IMR-90 (cell line): ENCODE measurements at regions not wholly inside any gene's neighbourhood (a gene's known extent, or its start where the extent isn't known, plus 50 kb on each side); places are given as distances from the start of the nearest gene placed in this dataset.

Source experiments
- ATAC-seq: fragments of 200-7000 bp; cut with Tn5 transposase; 2 replicates; pipeline ENCODE4 v1.9.1; 2020; ENCODE audit warnings: low read depth, mild to moderate bottlenecking, moderate library complexity
- BruUV-seq: library from RNA; stranded (reverse); fragments of 400-500 nt; replicated peaks from 2 replicates; lab custom pipeline; 2021; lab: Mats Ljungman, UMichigan
- CTCF ChIA-PET: fragments of 300-600 bp; formaldehyde crosslinking; extraction: SDS; loops from one replicate; lab custom pipeline; 2021; ENCODE audit warnings: antibody characterized with exemption; lab: Yijun Ruan, JAX
- POLR2A ChIA-PET: fragments of 300-600 bp; sonication (Branson Sonifier 250); formaldehyde crosslinking; loops from one replicate; lab custom pipeline; 2022; ENCODE audit warnings: antibody characterized with exemption; ENCODE audit not compliant: unreplicated experiment; lab: Charles Lee
- DNase-seq: peaks from one replicate; pipeline ENCODE4 v3.0.0; 2013
- H2AFZ ChIP-seq: replicated peaks from 2 replicates; pipeline ENCODE3; 2013; ENCODE audit warnings: low read length, mild to moderate bottlenecking; ENCODE audit not compliant: poor library complexity
- H2AK5ac ChIP-seq: 2 replicates; pipeline ENCODE4 v1.6.1; 2013; ENCODE audit warnings: low read depth, low read length, inconsistent platforms
- H2AK9ac ChIP-seq: replicated peaks from 2 replicates; pipeline ENCODE3; 2013; ENCODE audit warnings: mild to moderate bottlenecking, low read depth, low read length, moderate library complexity; ENCODE audit not compliant: poor library complexity
- H2BK120ac ChIP-seq: 2 replicates; pipeline ENCODE4 v1.6.1; 2013; ENCODE audit warnings: low read depth, low read length, inconsistent platforms
- H2BK15ac ChIP-seq: 3 replicates; pipeline ENCODE4 v1.6.1; 2013; ENCODE audit warnings: low read depth, low read length, inconsistent platforms
- H2BK20ac ChIP-seq: 2 replicates; pipeline ENCODE4 v1.6.1; 2013; ENCODE audit warnings: low read depth, mild to moderate bottlenecking, inconsistent platforms, low read length, moderate library complexity
- H2BK5ac ChIP-seq: 2 replicates; pipeline ENCODE4 v1.6.1; 2013; ENCODE audit warnings: mild to moderate bottlenecking, low read depth, low read length, inconsistent platforms; ENCODE audit not compliant: poor library complexity, severe bottlenecking
- H3K14ac ChIP-seq: replicated peaks from 2 replicates; pipeline ENCODE4 v1.6.1; 2013; ENCODE audit warnings: low read depth, low read length, inconsistent platforms
- H3K18ac ChIP-seq: 2 replicates; pipeline ENCODE4 v1.6.1; 2013; ENCODE audit warnings: low read depth, low read length, control low read depth
- H3K23ac ChIP-seq: 2 replicates; pipeline ENCODE4 v1.6.1; 2013; ENCODE audit warnings: low read depth, low read length, inconsistent platforms
- H3K27ac ChIP-seq: 2 replicates; pipeline ENCODE4 v1.5.1; 2013; ENCODE audit warnings: mild to moderate bottlenecking, control low read depth, low read length; ENCODE audit not compliant: insufficient read depth
- H3K27me3 ChIP-seq: 2 replicates; pipeline ENCODE4 v1.6.1; 2013; ENCODE audit warnings: low read length; ENCODE audit not compliant: control insufficient read depth, insufficient read depth
- H3K36me3 ChIP-seq: 2 replicates; pipeline ENCODE4 v1.6.1; 2013; ENCODE audit warnings: low read length, mixed read lengths; ENCODE audit not compliant: control insufficient read depth, insufficient read depth
- H3K4ac ChIP-seq: 2 replicates; pipeline ENCODE4 v1.6.1; 2013; ENCODE audit warnings: low read depth, low read length, inconsistent platforms
- H3K4me1 ChIP-seq: 2 replicates; pipeline ENCODE4 v1.6.1; 2013; ENCODE audit warnings: low read length, mixed read lengths; ENCODE audit not compliant: control insufficient read depth, insufficient read depth
- H3K4me2 ChIP-seq: 2 replicates; pipeline ENCODE4 v1.6.1; 2013; ENCODE audit warnings: low read depth, mild to moderate bottlenecking, control low read depth, low read length, moderate library complexity
- H3K4me3 ChIP-seq: 2 replicates; pipeline ENCODE4 v1.5.1; 2013; ENCODE audit warnings: low read depth, mild to moderate bottlenecking, control low read depth, low read length, moderate library complexity; ENCODE audit not compliant: insufficient read depth
- H3K56ac ChIP-seq: 2 replicates; pipeline ENCODE4 v1.6.1; 2013; ENCODE audit warnings: low read length, inconsistent platforms; ENCODE audit not compliant: insufficient read depth; ENCODE audit errors: extremely low read depth
- H3K79me1 ChIP-seq, 2 experiments: 2 replicates each; pipeline ENCODE4 v1.6.1; 2013; ENCODE audit warnings: low read length in 2 of 2, inconsistent platforms in 1 of 2, low read depth in 1 of 2
- H3K9ac ChIP-seq: 2 replicates; pipeline ENCODE4 v1.6.1; 2013; ENCODE audit warnings: low read depth, low read length, control low read depth
- H3K9me1 ChIP-seq: 2 replicates; pipeline ENCODE4 v1.6.1; 2013; ENCODE audit warnings: low read length, inconsistent platforms; ENCODE audit not compliant: insufficient read depth
- H3K9me3 ChIP-seq: 2 replicates; pipeline ENCODE4 v1.6.1; 2013; ENCODE audit warnings: low read length; ENCODE audit not compliant: control insufficient read depth, insufficient read depth
- H4K20me1 ChIP-seq: 2 replicates; pipeline ENCODE4 v1.6.1; 2013; ENCODE audit warnings: low read length, inconsistent platforms; ENCODE audit not compliant: insufficient read depth
- H4K5ac ChIP-seq: 2 replicates; pipeline ENCODE4 v1.6.1; 2013; ENCODE audit warnings: mild to moderate bottlenecking, low read depth, low read length, control low read depth
- H4K8ac ChIP-seq, 2 experiments: 2 replicates each; pipeline ENCODE4 v1.6.1; 2013; ENCODE audit warnings: low read depth in 2 of 2, low read length in 2 of 2, control low read depth in 1 of 2, inconsistent platforms in 1 of 2
- H4K91ac ChIP-seq: 2 replicates; pipeline ENCODE4 v1.6.1; 2013; ENCODE audit warnings: low read depth, low read length, inconsistent platforms; ENCODE audit not compliant: insufficient read depth
- CHD1 ChIP-seq: IDR thresholded peaks from 2 replicates; pipeline ENCODE4 v1.6.1; 2012; ENCODE audit warnings: low read depth, low read length, improper control_type of control experiment
- CTCF ChIP-seq: conservative IDR thresholded peaks from 2 replicates; pipeline ENCODE4 v1.5.1; 2012; ENCODE audit warnings: mild to moderate bottlenecking, low read depth, low read length, improper control_type of control experiment
- FOS ChIP-seq: fragments of 150-350 bp; IDR thresholded peaks from 2 replicates; pipeline ENCODE4 v1.6.1; 2016; ENCODE audit warnings: low read depth, low read length
- WGBS, 2 experiments: methylation state at CpG; one replicate each; pipeline versions ENCODE4 v1.1.5 to v1.1.7; 2013; ENCODE audit warnings: missing lambda C conversion rate in 2 of 2; ENCODE audit not compliant: insufficient read length in 1 of 2; ENCODE audit errors: extremely low coverage in 2 of 2; 5-methylcytosine and 5-hydroxymethylcytosine counted together
- dilution Hi-C: fragments of 300-500 bp; cut with HindIII; formaldehyde crosslinking; loops from one replicate; pipeline ENCODE4 v1.14.3; 2018; ENCODE audit warnings: low sequenced_read_pairs; ENCODE audit not compliant: unreplicated experiment
- in situ Hi-C: fragments of 300-500 bp; cut with MboI; formaldehyde crosslinking; loops from 3 replicates; pipeline ENCODE4 v1.14.3; 2019; ENCODE audit warnings: low sequenced_read_pairs, inconsistent platforms, mixed read lengths
- intact Hi-C: fragments of 100-400 bp; cut with micrococcal nuclease; formaldehyde crosslinking; loops from 2 replicates; pipeline ENCODE4 v1.10.0; 2022

- DNase-seq: no peak
These were observed 255.8 kb downstream of the SOX3 start for GRCh38 chrX:140249088-140249487.

More at GRCh38 chrX:140249088-140249487, 255.8 kb downstream of the SOX3 start:
- no peak overlapping the region for H3K4me3 ChIP-seq
- H3K9me1 ChIP-seq: no peaks in the 10 kb centered on the region
- ChIA-PET POLR2A (no interaction called here), CTCF (no interaction called here)
- 78% methylated on average over 3 of the region's 8 CpGs; no CpG with 5 or more reads in 1 of the 2 experiments for WGBS, 2 experiments
- in situ Hi-C loops (no loop called here), dilution Hi-C loops (no loop called here), intact Hi-C loops (no loop called here)
- H2AK5ac ChIP-seq: no peak overlapping the region
- H2BK20ac ChIP-seq: no peak overlapping the region
- H3K9ac ChIP-seq: no peak overlapping the region
- H2BK120ac ChIP-seq: no peak overlapping the region
- H3K27me3 ChIP-seq: no peaks in the 10 kb centered on the region
- ATAC-seq: no peak
- H4K20me1 ChIP-seq: no peaks in the 10 kb centered on the region
- no peak overlapping the region for H3K4me2 ChIP-seq
- no peaks in the 10 kb centered on the region for H3K9me3 ChIP-seq
- no peak overlapping the region for H3K18ac ChIP-seq
- H3K23ac ChIP-seq: no peak overlapping the region
- no peaks in the 10 kb centered on the region for H3K4me1 ChIP-seq
- H4K5ac ChIP-seq: no peak overlapping the region
- TF ChIP-seq CTCF: no peak
- no peak for TF ChIP-seq CHD1
- TF ChIP-seq FOS: no peak
- no peak overlapping the region for H4K91ac ChIP-seq
- no peak overlapping the region for H4K8ac ChIP-seq
- no peaks in the 10 kb centered on the region for H3K36me3 ChIP-seq
- no peak overlapping the region for H3K14ac ChIP-seq
- H3K79me1 ChIP-seq: no peaks in the 10 kb centered on the region
- H2BK15ac ChIP-seq: no peak overlapping the region
- no TSS peak for BruUV-seq
- no peak overlapping the region for H3K56ac ChIP-seq
- H2BK5ac ChIP-seq: no peak overlapping the region
- no peak overlapping the region for H3K27ac ChIP-seq
- H3K4ac ChIP-seq: no peak overlapping the region
- H2AFZ ChIP-seq: no peak overlapping the region
- H2AK9ac ChIP-seq: no peak overlapping the region
